ENCODE measurements at regions not wholly inside any gene's neighbourhood (a gene's known extent, or its start where the extent isn't known, plus 50 kb on each side); places are given as distances from the start of the nearest gene placed in this dataset.

DNA sequence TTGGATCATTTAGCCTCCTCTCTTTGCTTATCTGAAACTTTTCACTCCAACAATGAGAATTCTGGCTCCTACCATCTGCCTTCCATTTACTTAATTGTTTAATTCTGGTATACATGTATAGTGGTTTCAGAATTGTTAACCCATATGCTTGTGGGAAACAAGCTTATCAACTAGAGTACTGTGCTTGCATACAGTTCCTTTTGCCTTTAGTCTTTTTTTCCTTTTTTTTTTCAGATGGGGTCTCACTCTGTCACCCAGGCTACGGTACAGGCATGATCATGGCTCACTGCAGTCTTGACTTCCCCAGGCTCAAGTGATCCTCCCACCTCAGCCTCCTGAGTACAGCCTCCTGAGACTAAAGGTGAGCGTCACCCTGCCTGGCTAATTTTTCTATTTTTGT, 153.8 kb upstream of the LHX5 start:
- WGBS, 2 donors: 88 to 90% methylated on average over 2 of the region's 2 CpGs
- H3K9me3 ChIP-seq: no peaks in the 10 kb centered on the region

DNA sequence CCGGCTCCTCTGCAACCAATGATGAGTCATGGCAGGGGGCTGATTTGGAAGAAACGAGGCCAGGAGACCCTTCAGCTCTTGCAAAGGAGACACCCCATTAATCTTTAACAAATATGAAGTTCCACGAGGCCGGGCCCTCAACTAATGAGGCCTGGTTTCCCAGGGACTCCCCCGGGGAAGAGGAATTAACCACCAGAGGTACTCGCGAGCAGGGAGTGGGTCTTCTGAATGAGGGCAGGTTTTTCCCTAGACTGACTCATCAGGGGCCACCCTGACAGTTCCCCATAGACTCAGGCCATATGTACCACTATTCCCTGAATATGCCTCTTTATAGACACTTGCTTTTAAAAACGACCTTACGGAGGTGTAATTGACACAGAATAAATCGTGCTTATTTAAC, 150.7 kb upstream of the LHX5 start:
- intact Hi-C loops (cut with DNase I; ENCODE audit: low total_unique reads): no loop called here
- H3K9me3 ChIP-seq: no peaks in the 10 kb centered on the region
- TF ChIP-seq POLR2A (IDR thresholded peaks at IDR 0.05): no peak
- TF ChIP-seq, protein P1, sequence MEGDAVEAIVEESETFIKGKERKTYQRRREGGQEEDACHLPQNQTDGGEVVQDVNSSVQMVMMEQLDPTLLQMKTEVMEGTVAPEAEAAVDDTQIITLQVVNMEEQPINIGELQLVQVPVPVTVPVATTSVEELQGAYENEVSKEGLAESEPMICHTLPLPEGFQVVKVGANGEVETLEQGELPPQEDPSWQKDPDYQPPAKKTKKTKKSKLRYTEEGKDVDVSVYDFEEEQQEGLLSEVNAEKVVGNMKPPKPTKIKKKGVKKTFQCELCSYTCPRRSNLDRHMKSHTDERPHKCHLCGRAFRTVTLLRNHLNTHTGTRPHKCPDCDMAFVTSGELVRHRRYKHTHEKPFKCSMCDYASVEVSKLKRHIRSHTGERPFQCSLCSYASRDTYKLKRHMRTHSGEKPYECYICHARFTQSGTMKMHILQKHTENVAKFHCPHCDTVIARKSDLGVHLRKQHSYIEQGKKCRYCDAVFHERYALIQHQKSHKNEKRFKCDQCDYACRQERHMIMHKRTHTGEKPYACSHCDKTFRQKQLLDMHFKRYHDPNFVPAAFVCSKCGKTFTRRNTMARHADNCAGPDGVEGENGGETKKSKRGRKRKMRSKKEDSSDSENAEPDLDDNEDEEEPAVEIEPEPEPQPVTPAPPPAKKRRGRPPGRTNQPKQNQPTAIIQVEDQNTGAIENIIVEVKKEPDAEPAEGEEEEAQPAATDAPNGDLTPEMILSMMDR (IDR thresholded peaks at IDR 0.05): no peak
- no peak for DNase-seq
- WGBS, 2 donors: 56 to 63% methylated on average over 10 of the region's 10 CpGs
- H3K4me3 ChIP-seq: no peak overlapping the region
- no peaks in the 10 kb centered on the region for H3K27me3 ChIP-seq
- no peaks in the 10 kb centered on the region for H3K36me3 ChIP-seq (ENCODE audit: low read depth, missing control alignments)
- no peak overlapping the region for H3K27ac ChIP-seq
- H3K4me1 ChIP-seq: no peaks in the 10 kb centered on the region

More for the DNA sequence above, 153.8 kb upstream of the LHX5 start:
- Histone ChIP-seq H3K36me3 (ENCODE audit: low read depth, missing control alignments) (no peaks in the 10 kb centered on the region), H3K27ac (no peak overlapping the region), H3K4me1 (no peaks in the 10 kb centered on the region), H3K4me3 (no peak overlapping the region), H3K27me3 (no peaks in the 10 kb centered on the region)
- no peak for DNase-seq
- TF ChIP-seq POLR2A (IDR thresholded peaks at IDR 0.05): no peak
- TF ChIP-seq, protein P1 (IDR thresholded peaks at IDR 0.05): no peak
- intact Hi-C loops (cut with DNase I; ENCODE audit: low total_unique reads): no loop called here

DNA sequence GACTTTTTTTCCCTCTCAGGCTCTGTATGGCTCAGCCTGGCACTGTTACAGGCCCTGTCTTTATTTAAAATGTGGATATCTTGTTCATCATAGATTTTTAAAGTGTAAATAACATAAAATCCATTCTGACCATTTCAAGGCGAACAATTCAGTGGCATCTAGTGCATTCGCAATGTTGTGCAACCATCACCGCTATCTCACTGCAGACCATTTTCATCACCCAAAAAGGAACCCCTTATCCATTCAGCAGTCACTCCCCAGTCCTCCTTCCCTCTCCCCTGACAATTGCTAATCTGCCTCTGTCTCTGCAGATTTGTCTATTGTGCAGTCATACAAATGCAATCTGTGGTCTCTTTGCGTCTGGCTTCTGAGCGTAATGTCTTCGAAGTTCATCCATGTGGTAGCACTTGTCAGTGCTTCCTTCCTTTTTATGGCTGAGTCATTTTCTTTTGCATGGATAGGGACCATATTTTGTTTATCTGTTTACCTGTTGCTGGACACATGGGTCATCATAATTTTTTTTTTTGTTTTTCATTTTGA, 148.8 kb upstream of the LHX5 start:
- intact Hi-C loops (cut with DNase I; ENCODE audit: low total_unique reads): no loop called here
- no peaks in the 10 kb centered on the region for H3K27me3 ChIP-seq
- H3K4me3 ChIP-seq: no peak overlapping the region
- 72 to 78% methylated on average over 6 of the region's 6 CpGs for WGBS, 2 donors
- no peak overlapping the region for H3K27ac ChIP-seq
- no peaks in the 10 kb centered on the region for H3K36me3 ChIP-seq (ENCODE audit: low read depth, missing control alignments)
- TF ChIP-seq, protein P1 (IDR thresholded peaks at IDR 0.05): no peak
- no peak for TF ChIP-seq POLR2A (IDR thresholded peaks at IDR 0.05)
- H3K9me3 ChIP-seq: no peaks in the 10 kb centered on the region
- no peak for DNase-seq
- H3K4me1 ChIP-seq: no peaks in the 10 kb centered on the region

DNA sequence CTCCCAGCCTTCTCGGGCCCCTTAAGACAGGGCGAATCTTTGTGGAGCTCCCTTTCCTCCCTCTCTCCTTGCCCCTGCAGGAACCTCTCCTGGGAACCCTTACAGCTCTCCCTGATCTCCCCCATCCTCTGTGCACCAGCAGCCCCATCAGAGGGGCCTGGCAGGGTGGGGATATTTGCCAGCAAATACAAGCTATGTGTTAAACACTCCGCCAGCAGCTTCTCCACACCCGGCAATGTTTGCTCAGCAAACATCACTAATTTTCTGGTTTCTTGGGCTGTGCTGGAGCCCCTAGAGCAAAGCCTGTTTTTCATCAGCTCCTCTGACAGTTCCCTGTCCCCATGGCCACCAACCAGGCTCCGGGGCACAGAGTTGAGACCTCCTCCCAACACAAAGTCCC, 147.5 kb upstream of the LHX5 start:
- no peak for DNase-seq
- intact Hi-C loops (cut with DNase I; ENCODE audit: low total_unique reads): no loop called here
- Histone ChIP-seq H3K36me3 (ENCODE audit: low read depth, missing control alignments) (no peaks in the 10 kb centered on the region), H3K4me1 (no peaks in the 10 kb centered on the region), H3K4me3 (no peak overlapping the region), H3K27me3 (no peaks in the 10 kb centered on the region), H3K9me3 (no peaks in the 10 kb centered on the region), H3K27ac (no peak overlapping the region)
- WGBS, 2 donors: 59 to 77% methylated on average over 5 of the region's 5 CpGs
- no peak for TF ChIP-seq POLR2A (IDR thresholded peaks at IDR 0.05)
- TF ChIP-seq, protein P1 (IDR thresholded peaks at IDR 0.05): no peak

DNA sequence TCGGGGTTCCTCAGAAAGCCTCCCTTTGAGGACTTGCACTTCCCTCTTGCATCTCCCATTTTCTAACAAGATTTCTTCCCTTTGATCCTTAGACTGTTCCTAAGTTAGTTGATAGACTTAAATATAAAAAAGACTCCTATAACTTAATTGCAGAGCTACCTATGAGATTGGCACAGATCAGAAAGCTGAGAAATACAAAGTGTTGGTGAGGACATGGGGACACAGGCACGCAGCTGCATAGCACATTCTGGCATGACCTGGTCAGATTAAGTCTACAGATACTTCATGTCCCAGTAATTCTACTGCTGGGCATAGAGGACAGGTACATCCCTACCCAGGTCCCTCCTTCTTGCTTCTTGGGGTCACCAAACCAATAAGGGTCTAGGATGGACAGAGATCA, 141.7 kb upstream of the LHX5 start:
- DNase-seq: no peak
- H3K4me3 ChIP-seq: no peak overlapping the region
- intact Hi-C loops (cut with DNase I; ENCODE audit: low total_unique reads): no loop called here
- no peaks in the 10 kb centered on the region for H3K4me1 ChIP-seq
- TF ChIP-seq, protein P1 (IDR thresholded peaks at IDR 0.05): no peak
- no peak for TF ChIP-seq POLR2A (IDR thresholded peaks at IDR 0.05)
- no peaks in the 10 kb centered on the region for H3K36me3 ChIP-seq (ENCODE audit: low read depth, missing control alignments)
- WGBS, 2 donors: 85 to 92% methylated on average over 2 of the region's 2 CpGs
- no peak overlapping the region for H3K27ac ChIP-seq
- no peaks in the 10 kb centered on the region for H3K9me3 ChIP-seq
- H3K27me3 ChIP-seq: no peaks in the 10 kb centered on the region

Data from testis (tissue), 2 donors.